ENCODE measurements at regions not wholly inside any gene's neighbourhood (a gene's known extent, or its start where the extent isn't known, plus 50 kb on each side); places are given as distances from the start of the nearest gene placed in this dataset.

GRCh38 chr6:105567140-105567539, 164.3 kb upstream of the PREP start:
- DNase-seq (ENCODE audit: low read depth in 4 of 4, low spot score in 3 of 4), result no peak

- no peak for DNase-seq (ENCODE audit: low read depth in 4 of 4, low spot score in 3 of 4)
These were observed 163.6 kb upstream of the PREP start for GRCh38 chr6:105566503-105566902.

- no peak for DNase-seq (ENCODE audit: low read depth in 4 of 4, low spot score in 3 of 4)
These were observed 161.4 kb upstream of the PREP start for GRCh38 chr6:105564121-105564902.

GRCh38 chr6:105562027-105562426, 159.1 kb upstream of the PREP start:
- DNase-seq (ENCODE audit: low read depth in 4 of 4, low spot score in 3 of 4), result no peak

- DNase-seq (ENCODE audit: low read depth in 4 of 4, low spot score in 3 of 4), result no peak
These were observed 158.6 kb upstream of the PREP start for GRCh38 chr6:105561486-105561885.

GRCh38 chr6:105560611-105561066, 157.8 kb upstream of the PREP start:
- no peak for DNase-seq (ENCODE audit: low read depth in 4 of 4, low spot score in 3 of 4)

- DNase-seq (ENCODE audit: low read depth in 4 of 4, low spot score in 3 of 4), result no peak
These were observed 154.4 kb upstream of the PREP start for GRCh38 chr6:105557291-105557690.

- no peak for DNase-seq (ENCODE audit: low read depth in 4 of 4, low spot score in 3 of 4)
These were observed 150.3 kb upstream of the PREP start for GRCh38 chr6:105553171-105553570.

GRCh38 chr6:105550955-105551620, 148.2 kb upstream of the PREP start:
- DNase-seq (ENCODE audit: low read depth in 4 of 4, low spot score in 3 of 4), result no peak

GRCh38 chr6:105546754-105547153, 143.9 kb upstream of the PREP start:
- no peak for DNase-seq (ENCODE audit: low read depth in 4 of 4, low spot score in 3 of 4)

- no peak for DNase-seq (ENCODE audit: low read depth in 4 of 4, low spot score in 3 of 4)
These were observed 143.3 kb upstream of the PREP start for GRCh38 chr6:105545947-105546731.

- no peak for DNase-seq (ENCODE audit: low read depth in 4 of 4, low spot score in 3 of 4)
These were observed 142.5 kb upstream of the PREP start for GRCh38 chr6:105545228-105545920.

GRCh38 chr6:105539911-105540310, 137.0 kb upstream of the PREP start:
- DNase-seq (ENCODE audit: low read depth in 4 of 4, low spot score in 3 of 4), result no peak

- no peak for DNase-seq (ENCODE audit: low read depth in 4 of 4, low spot score in 3 of 4)
These were observed 135.2 kb upstream of the PREP start for GRCh38 chr6:105537981-105538578.

- no peak for DNase-seq (ENCODE audit: low read depth in 4 of 4, low spot score in 3 of 4)
These were observed 134.1 kb upstream of the PREP start for GRCh38 chr6:105536961-105537360.

GRCh38 chr6:105533301-105533700, 130.4 kb upstream of the PREP start:
- no peak for DNase-seq (ENCODE audit: low read depth in 4 of 4, low spot score in 3 of 4)

GRCh38 chr6:105526225-105526872, 123.5 kb upstream of the PREP start:
- DNase-seq (ENCODE audit: low read depth in 4 of 4, low spot score in 3 of 4), result no peak

- DNase-seq (ENCODE audit: low read depth in 4 of 4, low spot score in 3 of 4), result no peak
These were observed 119.9 kb upstream of the PREP start for GRCh38 chr6:105522626-105523322.

GRCh38 chr6:105519954-105520353, 117.1 kb upstream of the PREP start:
- DNase-seq (ENCODE audit: low read depth in 4 of 4, low spot score in 3 of 4), result no peak
